A549 (cell line): ENCODE measurements at regions not wholly inside any gene's neighbourhood (a gene's known extent, or its start where the extent isn't known, plus 50 kb on each side); places are given as distances from the start of the nearest gene placed in this dataset.

Experiments used
- JUNB ChIP-seq: fragments of >200 bp; sonication (Bioruptor Twin); formaldehyde crosslinking; IDR thresholded peaks from 2 replicates; pipeline ENCODE4 v1.6.1; 2016
- MYC ChIP-seq: IDR thresholded peaks from 2 replicates; pipeline ENCODE4 v1.6.1; 2012; ENCODE audit warnings: mild to moderate bottlenecking, inconsistent platforms, low read length, improper control_type of control experiment, borderline replicate concordance
- TF ChIP-seq, protein P1 (sequence below): fragments of >200 bp; sonication (Bioruptor Twin); formaldehyde crosslinking; IDR thresholded peaks from 3 replicates; pipeline ENCODE4 v1.5.1; 2016

DNA sequence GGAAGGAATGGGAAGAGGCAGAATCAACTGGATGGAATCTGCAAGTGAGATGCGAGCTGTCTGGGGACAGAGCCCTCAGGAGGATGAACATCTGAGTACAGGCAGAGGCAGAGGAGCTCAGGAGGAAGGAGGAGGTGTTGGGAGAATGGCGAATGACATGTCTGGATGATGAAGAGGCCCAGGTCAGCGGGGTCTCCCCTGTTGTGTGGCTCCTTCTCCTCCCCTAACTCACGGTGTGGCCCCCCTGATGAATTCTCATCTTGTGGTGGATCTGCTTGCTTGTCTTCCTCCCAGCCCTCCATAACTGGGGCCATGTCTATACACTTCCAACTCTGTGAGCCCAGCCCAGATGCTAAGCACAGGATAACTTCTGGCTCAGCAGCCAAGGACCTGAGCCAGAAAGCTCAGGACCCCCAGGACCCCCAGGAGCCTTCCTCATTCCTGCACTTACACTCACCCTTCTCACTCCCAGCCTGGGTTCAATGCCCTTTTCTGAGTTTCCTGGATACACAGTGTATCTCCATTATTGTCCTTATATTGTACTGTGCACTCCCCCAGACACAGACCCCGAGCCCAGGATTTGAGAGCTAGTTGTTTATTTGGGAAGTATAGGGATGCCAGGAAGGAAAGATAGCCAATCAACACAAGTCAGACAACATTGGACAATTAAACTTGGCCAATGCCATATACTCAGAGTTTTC lies 678.6 kb upstream of the HS6ST1 start:
- TF ChIP-seq JUNB (no peak), MYC (no peak)
- TF ChIP-seq, protein P1, sequence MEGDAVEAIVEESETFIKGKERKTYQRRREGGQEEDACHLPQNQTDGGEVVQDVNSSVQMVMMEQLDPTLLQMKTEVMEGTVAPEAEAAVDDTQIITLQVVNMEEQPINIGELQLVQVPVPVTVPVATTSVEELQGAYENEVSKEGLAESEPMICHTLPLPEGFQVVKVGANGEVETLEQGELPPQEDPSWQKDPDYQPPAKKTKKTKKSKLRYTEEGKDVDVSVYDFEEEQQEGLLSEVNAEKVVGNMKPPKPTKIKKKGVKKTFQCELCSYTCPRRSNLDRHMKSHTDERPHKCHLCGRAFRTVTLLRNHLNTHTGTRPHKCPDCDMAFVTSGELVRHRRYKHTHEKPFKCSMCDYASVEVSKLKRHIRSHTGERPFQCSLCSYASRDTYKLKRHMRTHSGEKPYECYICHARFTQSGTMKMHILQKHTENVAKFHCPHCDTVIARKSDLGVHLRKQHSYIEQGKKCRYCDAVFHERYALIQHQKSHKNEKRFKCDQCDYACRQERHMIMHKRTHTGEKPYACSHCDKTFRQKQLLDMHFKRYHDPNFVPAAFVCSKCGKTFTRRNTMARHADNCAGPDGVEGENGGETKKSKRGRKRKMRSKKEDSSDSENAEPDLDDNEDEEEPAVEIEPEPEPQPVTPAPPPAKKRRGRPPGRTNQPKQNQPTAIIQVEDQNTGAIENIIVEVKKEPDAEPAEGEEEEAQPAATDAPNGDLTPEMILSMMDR = no peak
